K562 (cell line): ENCODE measurements at regions not wholly inside any gene's neighbourhood (a gene's known extent, or its start where the extent isn't known, plus 50 kb on each side); places are given as distances from the start of the nearest gene placed in this dataset.

Source experiments
- ATAC-seq: fragments of 200-7000 bp; cut with Tn5 transposase; 3 replicates; pipeline ENCODE4 v1.9.1; 2020; ENCODE audit warnings: moderate library complexity
- BruUV-seq: library from RNA; stranded (reverse); fragments of 400-500 nt; replicated peaks from 2 replicates; lab custom pipeline; 2021; lab: Mats Ljungman, UMichigan
- CTCF ChIA-PET: fragments of 300-600 bp; formaldehyde crosslinking; extraction: SDS; loops from one replicate; lab custom pipeline; 2021; ENCODE audit warnings: low intra/inter-chr PET ratio; lab: Yijun Ruan, JAX
- POLR2A ChIA-PET: fragments of 300-600, 350-650 bp; sonication (Branson Sonifier 250); formaldehyde crosslinking; extraction: SDS; loops from one replicate; lab custom pipeline; 2021; ENCODE audit warnings: antibody characterized with exemption, inconsistent platforms; lab: Yijun Ruan, JAX
- DNase-seq, 4 experiments: peaks; one replicate each; pipeline versions ENCODE4 v3.0.0 to v3.0.0-alpha.2; 2011 to 2018; ENCODE audit warnings: low spot score in 3 of 4, mixed read lengths in 3 of 4; ENCODE audit errors: extremely low read depth in 1 of 4
- FAIRE-seq: peaks from 2 replicates; lab custom pipeline; 2011; peaks lifted over from hg19 to GRCh38; lab: Jason Lieb, UNC
- H2AFZ ChIP-seq: 2 replicates; pipeline ENCODE4 v1.6.0; 2011; ENCODE audit warnings: low read depth, low read length, control low read depth, inconsistent platforms
- H3K27ac ChIP-seq: fragments of 200-600 bp; 3 replicates; pipeline ENCODE4 v1.8.0; 2011; ENCODE audit warnings: low read depth, mild to moderate bottlenecking, control low read depth, inconsistent platforms, low read length, moderate library complexity, mixed read lengths; ENCODE audit errors: extremely low read depth
- H3K27me3 ChIP-seq, 2 experiments: fragments of 300-600 bp in 1 of 2; 2 replicates in 1 of 2; 3 replicates in 1 of 2; pipeline versions ENCODE4 v1.6.0 to v1.8.0; 2011; ENCODE audit warnings: inconsistent platforms in 2 of 2, low read length in 2 of 2, mild to moderate bottlenecking in 1 of 2, mixed read lengths in 1 of 2, moderate library complexity in 1 of 2; ENCODE audit not compliant: control insufficient read depth in 2 of 2, insufficient read depth in 2 of 2
- H3K36me3 ChIP-seq: fragments of 300-600 bp; 3 replicates; pipeline ENCODE4 v1.8.0; 2011; ENCODE audit warnings: mild to moderate bottlenecking, low read length, inconsistent platforms; ENCODE audit not compliant: control insufficient read depth, insufficient read depth
- H3K4me1 ChIP-seq, 2 experiments: fragments of 200-600 bp in 1 of 2; replicated peaks in 1 of 2; 2 replicates in 1 of 2; 3 replicates in 1 of 2; pipeline versions ENCODE4 v1.5.1 to v1.8.0; 2011; ENCODE audit warnings: inconsistent platforms in 2 of 2, low read length in 2 of 2, mild to moderate bottlenecking in 1 of 2, mixed read lengths in 1 of 2, moderate library complexity in 1 of 2; ENCODE audit not compliant: control insufficient read depth in 2 of 2, insufficient read depth in 2 of 2
- H3K4me2 ChIP-seq: 2 replicates; pipeline ENCODE4 v1.6.1; 2011; ENCODE audit warnings: low read length, control low read depth, inconsistent platforms, mixed read lengths; ENCODE audit not compliant: insufficient read depth
- H3K4me3 ChIP-seq: fragments of 200-600 bp; sonication (generic), shearing (Covaris generic); 2 replicates; pipeline ENCODE4 v1.5.1; 2016; ENCODE audit warnings: control low read depth, inconsistent platforms
- H3K79me2 ChIP-seq: fragments of 200-600 bp; 3 replicates; pipeline ENCODE4 v1.8.0; 2011; ENCODE audit warnings: low read length, inconsistent platforms; ENCODE audit not compliant: control insufficient read depth, insufficient read depth
- H3K9ac ChIP-seq, 2 experiments: 2 replicates each; pipeline versions ENCODE4 v1.6.0 to v1.6.1; 2011; ENCODE audit warnings: low read depth in 2 of 2, low read length in 2 of 2, control low read depth in 1 of 2, inconsistent platforms in 1 of 2, mild to moderate bottlenecking in 1 of 2, mixed read lengths in 1 of 2; ENCODE audit not compliant: insufficient read depth in 1 of 2
- H3K9me1 ChIP-seq: one replicate; pipeline ENCODE4 v1.6.0; 2011; ENCODE audit warnings: inconsistent platforms, mild to moderate bottlenecking, low read length, moderate library complexity; ENCODE audit not compliant: control insufficient read depth, insufficient read depth
- H3K9me3 ChIP-seq: replicated peaks from 2 replicates; pipeline ENCODE4 v1.5.1; 2011; ENCODE audit warnings: low read depth, low read length, inconsistent platforms; ENCODE audit not compliant: control insufficient read depth, insufficient read depth
- H4K20me1 ChIP-seq: replicated peaks from 2 replicates; pipeline ENCODE4 v1.6.1; 2011; ENCODE audit warnings: low read length, inconsistent platforms, mixed read lengths; ENCODE audit not compliant: control insufficient read depth, insufficient read depth
- DNMT1 ChIP-seq: fragments of 450-650 bp; IDR thresholded peaks from 2 replicates; pipeline ENCODE4 v1.6.1; 2016; ENCODE audit warnings: antibody characterized with exemption, mild to moderate bottlenecking
- HDAC3 ChIP-seq: fragments of 450-650 bp; IDR thresholded peaks from 2 replicates; pipeline ENCODE4 v1.6.1; 2018; ENCODE audit warnings: borderline replicate concordance, mild to moderate bottlenecking, moderate library complexity; ENCODE audit not compliant: partially characterized antibody
- PYGO2 ChIP-seq: fragments of 450-650 bp; IDR thresholded peaks from 2 replicates; pipeline ENCODE4 v1.6.1; 2016; ENCODE audit warnings: mild to moderate bottlenecking, missing genetic modification characterization, moderate library complexity, missing compliant biosample characterization
- RBM17 ChIP-seq: fragments of 200-400 bp; formaldehyde crosslinking; IDR thresholded peaks from 2 replicates; pipeline ENCODE4 v1.6.1; 2017; ENCODE audit warnings: low read depth, mild to moderate bottlenecking, low read length, borderline replicate concordance
- TAF15 ChIP-seq: fragments of 200-400 bp; formaldehyde crosslinking; IDR thresholded peaks from 2 replicates; pipeline ENCODE4 v1.6.1; 2017; ENCODE audit warnings: mild to moderate bottlenecking, low read depth, low read length, moderate library complexity
- ZNF133 ChIP-seq: fragments of 250-450 bp; sonication (Bioruptor Pico); IDR thresholded peaks from 2 replicates; pipeline ENCODE4 v1.4.0; 2020; ENCODE audit warnings: mild to moderate bottlenecking
- in situ Hi-C: fragments of 300-500 bp; cut with MboI; formaldehyde crosslinking; loops from 4 replicates; pipeline ENCODE4 v1.15.0; 2018; ENCODE audit warnings: inconsistent platforms, mixed read lengths
- intact Hi-C: fragments of 100-400 bp; cut with micrococcal nuclease; formaldehyde crosslinking; loops from 2 replicates; pipeline ENCODE4 v1.14.2; 2022
- TF ChIP-seq, protein P1 (sequence below): sonication (generic); formaldehyde crosslinking; IDR thresholded peaks from 2 replicates; pipeline ENCODE4 v1.8.0; 2023; ENCODE audit warnings: mild to moderate bottlenecking, missing genetic modification reagents
- TF ChIP-seq, protein P2 (sequence below): fragments of 450-650 bp; IDR thresholded peaks from 2 replicates; pipeline ENCODE4 v1.6.1; 2018; ENCODE audit not compliant: partially characterized antibody

DNA sequence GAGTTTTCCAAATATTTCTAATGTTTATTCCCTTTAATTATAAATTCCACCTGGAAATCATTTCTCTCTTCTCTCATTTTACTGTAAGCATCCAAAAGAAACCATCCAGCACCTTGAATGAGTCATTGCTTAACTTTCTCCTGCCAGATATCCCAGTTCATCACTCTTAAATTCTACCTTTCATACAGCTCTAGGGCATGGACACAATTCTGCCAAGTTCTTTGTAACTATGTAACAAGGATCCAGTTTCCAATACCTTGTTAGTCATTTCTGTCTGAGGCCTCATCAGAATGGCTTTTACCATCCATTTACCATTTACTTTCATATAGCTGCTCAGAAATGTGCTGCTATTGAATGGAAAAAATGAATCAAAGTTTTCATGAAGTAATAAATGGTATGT lies 455.4 kb upstream of the TENM4 start:
- Histone ChIP-seq H3K9me3 (no peaks in the 10 kb centered on the region), H3K79me2 (no peaks in the 10 kb centered on the region), H3K36me3 (no peaks in the 10 kb centered on the region), H3K27me3 (no peaks in the 10 kb centered on the region), H3K9ac (no peak overlapping the region), H3K9me1 (no peaks in the 10 kb centered on the region), H2AFZ (no peak overlapping the region), H3K27ac (no peak overlapping the region), H4K20me1 (no peaks in the 10 kb centered on the region), H3K4me3 (no peak overlapping the region), H3K4me1 (no peaks in the 10 kb centered on the region), H3K4me2 (no peak overlapping the region)
- intact Hi-C loops, result no loop called here
- in situ Hi-C loops, result no loop called here
- no peak for DNase-seq
- FAIRE-seq, result no peak
- ChIA-PET POLR2A (interaction anchor here (0.6 kb wide), 1 partner anchor 1066 kb away, joined by 3 read pairs; no protein-coding TSS in a partner anchor), CTCF (no interaction called here)
- no TSS peak for BruUV-seq
- ATAC-seq, result no peak
- TF ChIP-seq ZNF133 (CRISPR knock-in tag) (no peak), PYGO2 (tag) (no peak), TAF15 (no peak), RBM17 (no peak), HDAC3 (no peak), DNMT1 (no peak)
- TF ChIP-seq, protein P1, sequence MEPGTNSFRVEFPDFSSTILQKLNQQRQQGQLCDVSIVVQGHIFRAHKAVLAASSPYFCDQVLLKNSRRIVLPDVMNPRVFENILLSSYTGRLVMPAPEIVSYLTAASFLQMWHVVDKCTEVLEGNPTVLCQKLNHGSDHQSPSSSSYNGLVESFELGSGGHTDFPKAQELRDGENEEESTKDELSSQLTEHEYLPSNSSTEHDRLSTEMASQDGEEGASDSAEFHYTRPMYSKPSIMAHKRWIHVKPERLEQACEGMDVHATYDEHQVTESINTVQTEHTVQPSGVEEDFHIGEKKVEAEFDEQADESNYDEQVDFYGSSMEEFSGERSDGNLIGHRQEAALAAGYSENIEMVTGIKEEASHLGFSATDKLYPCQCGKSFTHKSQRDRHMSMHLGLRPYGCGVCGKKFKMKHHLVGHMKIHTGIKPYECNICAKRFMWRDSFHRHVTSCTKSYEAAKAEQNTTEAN (CRISPR knock-in tag), result no peak
- TF ChIP-seq, protein P2, sequence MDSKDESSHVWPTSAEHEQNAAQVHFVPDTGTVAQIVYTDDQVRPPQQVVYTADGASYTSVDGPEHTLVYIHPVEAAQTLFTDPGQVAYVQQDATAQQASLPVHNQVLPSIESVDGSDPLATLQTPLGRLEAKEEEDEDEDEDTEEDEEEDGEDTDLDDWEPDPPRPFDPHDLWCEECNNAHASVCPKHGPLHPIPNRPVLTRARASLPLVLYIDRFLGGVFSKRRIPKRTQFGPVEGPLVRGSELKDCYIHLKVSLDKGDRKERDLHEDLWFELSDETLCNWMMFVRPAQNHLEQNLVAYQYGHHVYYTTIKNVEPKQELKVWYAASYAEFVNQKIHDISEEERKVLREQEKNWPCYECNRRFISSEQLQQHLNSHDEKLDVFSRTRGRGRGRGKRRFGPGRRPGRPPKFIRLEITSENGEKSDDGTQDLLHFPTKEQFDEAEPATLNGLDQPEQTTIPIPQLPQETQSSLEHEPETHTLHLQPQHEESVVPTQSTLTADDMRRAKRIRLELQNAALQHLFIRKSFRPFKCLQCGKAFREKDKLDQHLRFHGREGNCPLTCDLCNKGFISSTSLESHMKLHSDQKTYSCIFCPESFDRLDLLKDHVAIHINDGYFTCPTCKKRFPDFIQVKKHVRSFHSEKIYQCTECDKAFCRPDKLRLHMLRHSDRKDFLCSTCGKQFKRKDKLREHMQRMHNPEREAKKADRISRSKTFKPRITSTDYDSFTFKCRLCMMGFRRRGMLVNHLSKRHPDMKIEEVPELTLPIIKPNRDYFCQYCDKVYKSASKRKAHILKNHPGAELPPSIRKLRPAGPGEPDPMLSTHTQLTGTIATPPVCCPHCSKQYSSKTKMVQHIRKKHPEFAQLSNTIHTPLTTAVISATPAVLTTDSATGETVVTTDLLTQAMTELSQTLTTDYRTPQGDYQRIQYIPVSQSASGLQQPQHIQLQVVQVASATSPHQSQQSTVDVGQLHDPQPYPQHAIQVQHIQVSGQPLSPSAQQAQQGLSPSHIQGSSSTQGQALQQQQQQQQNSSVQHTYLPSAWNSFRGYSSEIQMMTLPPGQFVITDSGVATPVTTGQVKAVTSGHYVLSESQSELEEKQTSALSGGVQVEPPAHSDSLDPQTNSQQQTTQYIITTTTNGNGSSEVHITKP, result no peak
